ENCODE measurements at regions not wholly inside any gene's neighbourhood (a gene's known extent, or its start where the extent isn't known, plus 50 kb on each side); places are given as distances from the start of the nearest gene placed in this dataset.

- no peak overlapping the region for H3K4me2 ChIP-seq (ENCODE audit: insufficient read depth in 1 of 2, low read depth in 2 of 2, low read length in 2 of 2)
- no peak overlapping the region for H2BK20ac ChIP-seq (ENCODE audit: low read length)
- H3K9ac ChIP-seq (replicated peaks in 1 of 4; ENCODE audit: extremely low read depth in 1 of 4, low read depth in 3 of 4, low read length in 3 of 4): no peak overlapping the region
- no peaks in the 10 kb centered on the region for H3K9me3 ChIP-seq (ENCODE audit: insufficient read depth in 2 of 2, low read depth in 1 of 2, low read length in 1 of 2)
- FAIRE-seq (no peak), DNase-seq (ENCODE audit: low read depth in 1 of 2, low spot score in 2 of 2) (no peak)
- no peak overlapping the region for H3K23ac ChIP-seq (ENCODE audit: insufficient read length)
- no peaks in the 10 kb centered on the region for H3K79me2 ChIP-seq (ENCODE audit: control insufficient read depth in 1 of 2, insufficient read depth in 2 of 2, low read length in 2 of 2)
- TF ChIP-seq SP2 (IDR thresholded peaks at IDR 0.05; ENCODE audit: low read length): no peak
- no peak for TF ChIP-seq CHD2 (IDR thresholded peaks at IDR 0.05; ENCODE audit: low read length)
- no peak for TF ChIP-seq KDM1A (IDR thresholded peaks at IDR 0.05; ENCODE audit: borderline replicate concordance, low read length)
- ChIA-PET POLR2A (ENCODE audit: partially characterized antibody) (no interaction called here), CTCF (ENCODE audit: partially characterized antibody) (interaction anchor here (0.9 to 1.8 kb wide), 5 partner anchors 12 to 303 kb away, joined by 3 to 9 read pairs (median 4); no protein-coding TSS in a partner anchor)
- H3K79me1 ChIP-seq (ENCODE audit: low read depth, low read length): no peaks in the 10 kb centered on the region
- no peak overlapping the region; the same call in 1 of the 2 replicates for H3K27ac ChIP-seq (ENCODE audit: low read depth, low read length)
- no peak overlapping the region for H3K14ac ChIP-seq (ENCODE audit: insufficient read length)
- H4K91ac ChIP-seq (replicated peaks; ENCODE audit: insufficient read length, low read length): no peak overlapping the region
- no peaks in the 10 kb centered on the region for H3K23me2 ChIP-seq (ENCODE audit: low read depth, low read length)
- no peaks in the 10 kb centered on the region for H4K20me1 ChIP-seq (replicated peaks in 1 of 2; ENCODE audit: control insufficient read depth in 1 of 2, insufficient read depth in 2 of 2, low read length in 2 of 2)
- H2BK120ac ChIP-seq (replicated peaks; ENCODE audit: low read depth, low read length): no peak overlapping the region
- no peak overlapping the region for H3K4ac ChIP-seq (replicated peaks; ENCODE audit: insufficient read length, low read depth, low read length)
- peak overlapping the region; percentile 70; the same call in 1 of the 2 replicates for H2AK5ac ChIP-seq (ENCODE audit: low read depth, low read length)
- no peak overlapping the region for H3K4me3 ChIP-seq (ENCODE audit: extremely low read depth in 1 of 4, insufficient read depth in 2 of 4, low read depth in 3 of 4, low read length in 4 of 4)
- H3K56ac ChIP-seq (replicated peaks; ENCODE audit: insufficient read length, low read depth, low read length): no peak overlapping the region
- no peak overlapping the region for H3K18ac ChIP-seq (ENCODE audit: extremely low read depth, low read length)
- H2BK5ac ChIP-seq (ENCODE audit: low read depth, low read length): no peak overlapping the region
- WGBS, 2 experiments (ENCODE audit: extremely low coverage in 1 of 2, insufficient coverage in 1 of 2, insufficient read length in 1 of 2, insufficient replicate concordance in 2 of 2, low coverage in 1 of 2, low lambda C conversion rate in 2 of 2, missing lambda C conversion rate in 1 of 2): 66% methylated on average over 4 of the region's 4 CpGs; no CpG with 5 or more reads in 1 of the 2 experiments
- H3K27me3 ChIP-seq (replicated peaks in 1 of 4; ENCODE audit: control insufficient read depth in 3 of 4, extremely low read depth in 1 of 4, insufficient read depth in 3 of 4, low read length in 3 of 4): no peaks in the 10 kb centered on the region
- H4K5ac ChIP-seq (ENCODE audit: insufficient read length, low read depth, low read length): no peak overlapping the region
- no peak overlapping the region for H2AFZ ChIP-seq (ENCODE audit: low read length)
- no peak overlapping the region for H2BK15ac ChIP-seq (ENCODE audit: low read length)
- peaks cover 0 to 7% (median 3%) of the 10 kb centered on the region in 4 experiments; a peak in 4 of 7 replicates for H3K4me1 ChIP-seq (replicated peaks in 1 of 4; ENCODE audit: control insufficient read depth in 3 of 4, insufficient read depth in 4 of 4, low read length in 3 of 4)
- no peaks in the 10 kb centered on the region for H3K36me3 ChIP-seq (ENCODE audit: control insufficient read depth in 2 of 4, insufficient read depth in 4 of 4, low read length in 3 of 4)
- H4K8ac ChIP-seq (ENCODE audit: extremely low read depth, insufficient read depth, low read length): no peak overlapping the region
- peak overlapping the region; percentile 97; the same call in 1 of the 2 replicates for H2BK12ac ChIP-seq (ENCODE audit: low read depth, low read length)
Observed at GRCh38 chr16:52963855-52964242, 88.8 kb downstream of the CHD9NB start.
